PFSK-1 (cell line): ENCODE measurements at regions not wholly inside any gene's neighbourhood (a gene's known extent, or its start where the extent isn't known, plus 50 kb on each side); places are given as distances from the start of the nearest gene placed in this dataset.

Source experiments
- POLR2AphosphoS5 ChIP-seq: IDR thresholded peaks from 2 replicates; pipeline ENCODE4 v1.6.1; 2012; ENCODE audit warnings: low read depth, mild to moderate bottlenecking, control low read depth, low read length, moderate library complexity
- REST ChIP-seq, 2 experiments: IDR thresholded peaks; 2 replicates each; pipeline versions ENCODE4 v1.6.1 to v1.8.0; 2011 to 2012; ENCODE audit warnings: low read depth in 2 of 2, low read length in 2 of 2, control low read depth in 1 of 2, inconsistent platforms in 1 of 2, mild to moderate bottlenecking in 1 of 2, moderate library complexity in 1 of 2; ENCODE audit not compliant: insufficient read depth in 1 of 2
- SIN3A ChIP-seq: IDR thresholded peaks from 2 replicates; pipeline ENCODE4 v1.6.1; 2012; ENCODE audit warnings: mild to moderate bottlenecking, low read length, moderate library complexity, borderline replicate concordance; ENCODE audit not compliant: insufficient read depth
- TAF1 ChIP-seq: IDR thresholded peaks from 2 replicates; pipeline ENCODE4 v1.6.1; 2012; ENCODE audit warnings: low read length, control low read depth, borderline replicate concordance; ENCODE audit not compliant: insufficient read depth

GRCh38 chr2:145064511-145064910 is 544.6 kb upstream of the ZEB2 start:
- TF ChIP-seq POLR2AphosphoS5 (no peak), TAF1 (no peak), REST (IDR thresholded peaks at IDR 0.05; ENCODE audit: insufficient read depth in 1 of 2, low read depth in 2 of 2, low read length in 2 of 2) (no peak), SIN3A (no peak)
